Heart left ventricle (tissue), 16 donors: ENCODE measurements at regions not wholly inside any gene's neighbourhood (a gene's known extent, or its start where the extent isn't known, plus 50 kb on each side); places are given as distances from the start of the nearest gene placed in this dataset.

Experiments used
- ATAC-seq, 4 donors: fragments of 200-7000 bp; cut with Tn5 transposase; one replicate each; pipeline ENCODE4 v1.9.1; 2020 to 2022; ENCODE audit warnings: moderate library complexity in 4 of 4, mild to moderate bottlenecking in 3 of 4, moderate number of reproducible peaks in 1 of 4
- DNase-seq, 5 donors: peaks; one replicate each; pipeline ENCODE4 v3.0.0-alpha.2; 2020
- H3K27ac ChIP-seq, 12 donors: fragments of 200-600 bp; sonication (generic) in 4 of 12; one replicate each; pipeline versions ENCODE4 v1.5.0 to v1.8.0; 2016 to 2022; ENCODE audit warnings: mild to moderate bottlenecking in 2 of 12
- H3K27me3 ChIP-seq, 9 donors: fragments of 200-600 bp; sonication (generic) in 2 of 9; one replicate each; pipeline versions ENCODE4 v1.5.1 to v1.8.0; 2016 to 2022; ENCODE audit warnings: mild to moderate bottlenecking in 3 of 9
- H3K36me3 ChIP-seq, 9 donors: fragments of 200-600 bp; sonication (generic) in 2 of 9; one replicate each; pipeline versions ENCODE4 v1.5.0 to v1.8.0; 2018 to 2022; ENCODE audit warnings: mild to moderate bottlenecking in 2 of 9
- H3K4me1 ChIP-seq, 12 donors: fragments of 200-600 bp; sonication (generic) in 4 of 12; one replicate each; pipeline versions ENCODE4 v1.5.0 to v1.8.0; 2016 to 2022; ENCODE audit warnings: mild to moderate bottlenecking in 3 of 12
- H3K4me3 ChIP-seq, 12 donors: fragments of 200-600 bp; sonication (generic) in 4 of 12; one replicate each; pipeline versions ENCODE4 v1.5.0 to v1.8.0; 2017 to 2022; ENCODE audit warnings: mild to moderate bottlenecking in 9 of 12, moderate library complexity in 4 of 12
- H3K9me3 ChIP-seq, 12 donors: fragments of 200-600 bp; sonication (generic) in 4 of 12; one replicate each; pipeline versions ENCODE4 v1.5.0 to v1.8.0; 2016 to 2022; ENCODE audit warnings: mild to moderate bottlenecking in 1 of 12
- CTCF ChIP-seq, 12 donors: fragments of 200-600 bp; sonication (generic) in 4 of 12; IDR thresholded peaks; one replicate each; pipeline versions ENCODE4 v1.5.0 to v1.8.0; 2018 to 2022; ENCODE audit warnings: antibody characterized with exemption in 12 of 12, mild to moderate bottlenecking in 5 of 12
- POLR2A ChIP-seq, 2 donors: fragments of 450-650 bp; IDR thresholded peaks; one replicate each; pipeline ENCODE4 v1.6.1; 2017; ENCODE audit warnings: antibody characterized with exemption in 2 of 2, mild to moderate bottlenecking in 2 of 2, moderate library complexity in 2 of 2
- WGBS, 4 donors: extraction: QIAGEN DNeasy Blood & Tissue Kit in 2 of 4; methylation state at CpG; one replicate each; pipeline versions ENCODE4 v1.1.5 to v1.1.7; 2013 to 2018; 5-methylcytosine and 5-hydroxymethylcytosine counted together
- intact Hi-C, 10 donors: fragments of 100-400 bp; cut with DNase I; formaldehyde crosslinking; loops; one replicate each; pipeline versions ENCODE4 v1.11.1 to v1.14.2; 2022
- donor health status: ischemic (EF 13 %, LVEDD 7.1; RV severe dilation, severe dysfunction).
- donor health status: healthy with polysubstance abuse.
- donor health status: DM: no; HTN: yes; CAD: no.
- donor health status: DM: no; HTN: no; CAD: no.
- donor health status: ischemic (EF 25% LVEDD 6.9; RV normal size, moderate dysfunction).
- donor health status: ischemic (EF 25% LVEDD 5.7; RV mildly dilated, moderate dysfunction).
- donor health status: healthy.
- donor health status: DM: yes; HTN: yes; CAD: no.
- donor health status: ischemic (EF 35%, LVEDD 5.7; RV mildly dilated, moderate dysfunction).
- donor health status: nonischemic (EF 11% LVEDD 7.7; RV severe dilation, severe dysfunction).
- donor health status: DM: yes; HTN: yes; CAD: no.
- donor health status: PGD.
- donor health status: ischemic (EF 29% LVEDD 5.4; RV normal size, mild dysfunction).
- donor health status: nonischemic (EF 23%, LVEDD 6.1; RV moderate dilation, normal function).

- DNase-seq: no peak
- Histone ChIP-seq H3K36me3 (no peaks in the 10 kb centered on the region), H3K27ac (no peak overlapping the region), H3K4me3 (no peak overlapping the region), H3K27me3 (no peaks in the 10 kb centered on the region), H3K9me3 (no peaks in the 10 kb centered on the region), H3K4me1 (peaks cover 0 to 25% (median 2%) of the 10 kb centered on the region in 12 donors)
- no peak for ATAC-seq
- no peak for TF ChIP-seq POLR2A (IDR thresholded peaks at IDR 0.05)
- no peak for TF ChIP-seq CTCF (IDR thresholded peaks at IDR 0.05)
- WGBS, 4 donors: 93 to 96% (median 94%) methylated on average over 4 of the region's 4 CpGs
- intact Hi-C loops: loop anchor here in 1 of 10 donors (10.0 kb wide), 1 partner anchor 61 kb away; no protein-coding TSS in a partner anchor
Observed at GRCh38 chr10:3926258-3926657, 141.2 kb upstream of the KLF6 start.

- no peak overlapping the region for H3K4me3 ChIP-seq
- no peaks in the 10 kb centered on the region for H3K27me3 ChIP-seq
- TF ChIP-seq CTCF (IDR thresholded peaks at IDR 0.05) (no peak), POLR2A (IDR thresholded peaks at IDR 0.05) (no peak)
- ATAC-seq (no peak), DNase-seq (no peak)
- 91 to 97% (median 92%) methylated on average over 4 of the region's 4 CpGs for WGBS, 4 donors
- no peaks in the 10 kb centered on the region for H3K9me3 ChIP-seq
- no peaks in the 10 kb centered on the region for H3K36me3 ChIP-seq
- H3K27ac ChIP-seq: no peak overlapping the region
- peaks cover 0 to 32% (median 6%) of the 10 kb centered on the region in 12 donors for H3K4me1 ChIP-seq
- intact Hi-C loops: loop anchor here in 1 of 10 donors (10.0 kb wide), 1 partner anchor 60 kb away; no protein-coding TSS in a partner anchor
Observed at GRCh38 chr10:3925184-3925583, 140.2 kb upstream of the KLF6 start.

GRCh38 chr10:3924344-3924743 lies 139.3 kb upstream of the KLF6 start:
- Histone ChIP-seq H3K27ac (peak overlapping the region in 2 of 12 donors; percentile 33 to 44), H3K27me3 (no peaks in the 10 kb centered on the region), H3K4me3 (no peak overlapping the region), H3K4me1 (peaks cover 0 to 38% (median 11%) of the 10 kb centered on the region in 12 donors), H3K9me3 (no peaks in the 10 kb centered on the region), H3K36me3 (no peaks in the 10 kb centered on the region)
- TF ChIP-seq CTCF (IDR thresholded peaks at IDR 0.05) (no peak), POLR2A (IDR thresholded peaks at IDR 0.05) (no peak)
- ATAC-seq (peak in 3 of 4 donors; percentile 36 to 75 (median 41)), DNase-seq (no peak)
- WGBS, 4 donors: 57 to 69% (median 60%) methylated on average over 5 of the region's 5 CpGs
- intact Hi-C loops: loop anchor here in 1 of 10 donors (10.0 kb wide), 1 partner anchor 60 kb away; no protein-coding TSS in a partner anchor

- ATAC-seq: no peak
- 69 to 73% (median 71%) methylated on average over 4 of the region's 4 CpGs for WGBS, 4 donors
- H3K4me3 ChIP-seq: no peak overlapping the region
- intact Hi-C loops: loop anchor here in 1 of 10 donors (10.0 kb wide), 1 partner anchor 58 kb away; no protein-coding TSS in a partner anchor
- H3K27me3 ChIP-seq: no peaks in the 10 kb centered on the region
- H3K36me3 ChIP-seq: no peaks in the 10 kb centered on the region
- peaks cover 0 to 12% (median 0%) of the 10 kb centered on the region in 12 donors for H3K9me3 ChIP-seq
- DNase-seq: no peak
- TF ChIP-seq POLR2A (IDR thresholded peaks at IDR 0.05) (no peak), CTCF (IDR thresholded peaks at IDR 0.05) (no peak)
- H3K4me1 ChIP-seq: peaks cover 0 to 26% (median 12%) of the 10 kb centered on the region in 12 donors
- no peak overlapping the region for H3K27ac ChIP-seq
Observed at GRCh38 chr10:3923033-3923432, 138.0 kb upstream of the KLF6 start.
